Hematopoietic multipotent progenitor cell treated with erythropoietin and hydrocortisone succinate and interleukin-3 and kit ligand, for 8 days (in vitro differentiated cells): ENCODE measurements at regions not wholly inside any gene's neighbourhood (a gene's known extent, or its start where the extent isn't known, plus 50 kb on each side); places are given as distances from the start of the nearest gene placed in this dataset.
A peak's percentile ranks its signal among the peaks of the same experiment; 100 is the strongest.
"Not testable (repeated sequence)": the region's sequence is repeated elsewhere in the genome, so short reads cannot be mapped to it uniquely, and the experiment has no call there.

Experiments used
- DNase-seq: peaks from one replicate; pipeline ENCODE4 v3.0.0-alpha.2; 2015

DNA sequence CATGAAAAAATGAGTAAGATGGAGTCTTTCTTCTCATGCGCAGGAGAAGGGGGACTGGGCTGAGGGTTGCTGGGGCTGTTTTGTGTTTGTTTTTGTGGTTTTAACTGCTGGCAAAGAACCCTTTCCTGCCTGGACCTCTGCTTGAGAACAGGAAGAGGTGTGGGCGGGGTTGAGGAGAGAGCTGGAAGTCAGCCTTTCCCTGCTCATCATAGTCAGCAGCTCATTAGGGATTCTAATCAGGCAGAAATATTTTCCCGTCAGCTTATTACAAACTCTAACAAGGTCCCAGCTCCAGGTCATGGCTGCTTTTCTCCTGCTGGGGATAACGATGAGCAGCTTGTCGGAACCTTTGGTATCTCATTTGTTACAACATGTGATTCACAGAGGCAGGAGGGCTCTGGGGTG, 185.0 kb upstream of the NRXN3 start:
- DNase-seq = no peak

GRCh38 chr14:77986773-77987172, 183.4 kb upstream of the NRXN3 start:
- DNase-seq = no peak

DNA sequence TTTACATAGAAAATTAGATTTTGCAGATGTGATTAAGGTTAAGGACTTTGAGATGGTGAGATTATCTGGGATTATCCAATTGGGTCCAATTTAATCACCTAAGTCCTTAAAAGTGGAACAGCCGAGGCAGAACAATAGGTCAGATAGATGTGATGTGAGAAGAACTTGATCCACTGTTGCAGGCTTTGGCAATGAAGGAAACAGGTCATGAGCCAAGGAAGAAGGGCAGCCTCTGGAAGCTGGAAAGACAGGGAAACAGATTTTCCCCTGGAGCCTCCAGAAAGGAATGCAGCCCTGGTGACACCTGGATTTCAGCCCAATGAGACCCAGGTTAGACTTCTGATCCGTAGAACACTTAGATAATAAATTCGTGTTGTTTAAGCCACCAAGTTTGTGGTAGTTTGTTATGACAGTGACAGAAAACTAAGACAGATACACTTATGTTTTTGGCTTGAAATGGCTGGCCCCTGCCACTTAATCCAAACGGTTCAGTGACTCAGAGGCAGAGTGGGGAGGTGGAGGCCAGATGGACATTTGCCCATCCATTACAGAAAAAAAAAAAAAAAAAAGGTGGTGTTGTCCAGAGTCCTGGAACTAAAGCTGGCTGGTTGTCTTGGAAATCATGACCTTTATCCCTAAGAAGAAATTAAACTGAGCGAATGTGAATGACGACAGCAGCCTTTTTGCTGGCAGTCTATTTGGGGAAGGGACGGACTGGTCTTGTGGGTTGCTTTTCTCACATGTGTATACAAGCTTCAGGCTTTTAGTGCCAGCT, 181.9 kb upstream of the NRXN3 start:
- DNase-seq = no peak

GRCh38 chr14:77988970-77989369, 181.2 kb upstream of the NRXN3 start:
- DNase-seq = no peak

DNA sequence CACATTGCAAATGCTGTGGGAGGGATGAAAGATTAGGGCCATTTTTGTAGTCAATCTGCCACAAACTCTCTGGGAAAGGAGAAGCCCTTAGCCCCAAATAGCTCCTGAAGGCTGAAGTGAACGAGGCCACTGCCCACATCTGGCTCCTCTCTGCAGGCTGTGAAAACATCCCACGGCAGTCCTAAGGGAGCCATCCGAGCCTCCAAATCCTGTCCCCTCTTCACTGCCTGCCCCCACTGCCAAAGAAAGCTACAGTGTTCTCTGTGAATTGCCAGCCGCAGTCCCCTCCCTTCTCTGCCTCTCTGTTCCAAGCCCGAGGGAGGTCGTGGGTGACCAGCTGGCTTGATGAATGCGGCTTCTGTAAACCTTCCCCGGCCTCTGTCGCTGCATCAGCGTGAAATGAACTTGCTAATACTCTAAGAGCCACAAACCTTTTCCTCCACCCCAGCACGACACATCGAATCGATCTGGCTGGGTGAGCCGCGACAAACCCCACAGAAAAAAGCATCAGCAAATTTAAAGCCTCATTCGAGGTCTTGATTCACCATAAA, 180.7 kb upstream of the NRXN3 start:
- no peak for DNase-seq

DNA sequence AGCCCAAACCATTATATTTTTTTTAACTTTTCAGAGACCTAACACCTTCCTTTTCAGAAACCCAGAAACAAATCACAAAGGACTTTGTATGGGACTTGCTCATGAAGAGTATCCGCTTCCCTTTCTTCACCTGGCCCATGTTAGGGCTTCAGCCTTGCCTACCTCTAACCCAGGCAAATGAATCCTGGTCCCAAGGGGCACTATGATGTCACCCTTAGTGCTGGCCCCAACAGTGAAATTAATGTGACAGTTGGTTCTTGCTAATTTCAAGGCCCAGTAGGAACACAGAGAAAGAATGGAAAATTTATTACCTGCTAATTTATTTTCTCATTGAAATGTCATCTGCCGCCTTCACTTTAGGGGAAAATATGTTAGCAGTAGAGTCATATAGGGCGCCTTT, 179.8 kb upstream of the NRXN3 start:
- DNase-seq = no peak

DNA sequence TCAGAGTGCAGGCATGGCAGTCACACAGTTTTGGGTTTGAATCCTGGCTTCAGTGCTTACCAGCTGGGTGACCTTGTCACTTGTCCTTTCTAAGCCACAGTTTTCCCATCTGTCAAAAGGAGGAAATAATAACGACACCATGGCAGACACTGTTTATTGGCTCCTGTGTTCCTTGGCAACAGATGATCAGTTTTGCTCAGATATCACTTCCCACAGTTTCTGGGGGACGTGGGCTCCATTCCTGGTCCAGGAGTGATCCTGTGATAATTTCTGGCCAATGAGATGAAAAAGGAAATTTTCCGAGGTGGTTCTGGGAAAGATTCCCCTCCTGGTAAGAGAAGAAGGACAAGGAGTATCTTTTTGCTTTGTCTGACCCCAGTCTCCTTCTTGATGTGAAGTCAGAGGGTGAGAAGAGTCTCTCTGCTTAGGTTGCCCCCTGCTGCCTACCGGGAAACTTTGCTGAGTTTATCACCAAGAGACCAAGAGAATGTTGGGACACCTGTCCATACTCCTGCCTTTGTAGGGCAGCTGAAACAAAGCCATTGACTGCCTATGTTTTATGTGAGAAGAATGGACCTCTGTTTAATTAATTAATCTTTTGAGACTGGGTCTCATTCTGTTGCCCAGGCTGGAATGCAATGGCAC, 178.9 kb upstream of the NRXN3 start:
- DNase-seq = peak; percentile 58

- DNase-seq = peak; percentile 91
Observed at GRCh38 chr14:78005325-78005724, 164.8 kb upstream of the NRXN3 start.

DNA sequence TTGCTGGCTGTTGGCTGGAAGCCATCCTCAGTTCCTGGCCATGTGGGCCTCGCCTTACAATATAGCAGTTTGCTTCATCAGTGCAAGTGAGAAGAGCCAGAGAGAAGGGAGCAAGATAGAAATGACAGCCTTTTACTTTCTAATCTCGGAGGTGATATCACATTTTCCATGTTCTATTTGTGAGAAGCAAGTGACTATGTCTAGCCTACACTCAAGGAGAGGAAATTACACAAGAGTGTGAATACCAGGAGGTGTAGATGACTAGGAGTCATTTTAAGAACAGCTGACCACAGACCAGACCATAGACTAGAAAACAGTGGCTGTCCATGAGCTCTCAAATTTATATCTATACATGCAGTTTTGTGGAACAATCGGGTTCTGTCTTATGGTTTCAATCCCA, 163.0 kb upstream of the NRXN3 start:
- peak; percentile 22 for DNase-seq

- DNase-seq = no peak
Observed at GRCh38 chr14:78010688-78011087, 159.5 kb upstream of the NRXN3 start.

- not testable (repeated sequence) for DNase-seq
Observed at GRCh38 chr14:78013911-78014310, 156.3 kb upstream of the NRXN3 start.

- DNase-seq = no peak
Observed at GRCh38 chr14:78016532-78016931, 153.6 kb upstream of the NRXN3 start.

DNA sequence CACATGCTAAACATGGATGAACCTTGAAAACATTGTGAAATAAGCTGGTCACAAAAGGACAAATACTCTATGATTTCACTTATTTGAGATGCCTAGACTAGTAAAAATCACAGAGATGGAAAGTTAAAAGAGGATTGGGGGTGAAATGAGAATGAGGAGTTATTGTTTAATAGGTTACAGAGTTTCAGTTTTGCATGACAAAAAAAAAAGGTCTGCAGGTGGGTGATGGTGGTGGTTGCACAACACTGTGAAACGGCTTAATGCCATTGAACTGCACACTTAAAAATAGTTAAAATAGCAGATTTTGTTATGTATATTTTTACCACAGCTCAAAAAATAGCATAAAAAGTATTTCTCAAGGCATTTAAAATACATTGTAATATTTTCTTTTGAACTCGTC, 151.9 kb upstream of the NRXN3 start:
- DNase-seq = no peak

GRCh38 chr14:78022059-78022458, 148.1 kb upstream of the NRXN3 start:
- DNase-seq = peak; percentile 88

- no peak for DNase-seq
Observed at GRCh38 chr14:78023112-78023511, 147.1 kb upstream of the NRXN3 start.

- DNase-seq = no peak
Observed at GRCh38 chr14:78028471-78028870, 141.7 kb upstream of the NRXN3 start.

DNA sequence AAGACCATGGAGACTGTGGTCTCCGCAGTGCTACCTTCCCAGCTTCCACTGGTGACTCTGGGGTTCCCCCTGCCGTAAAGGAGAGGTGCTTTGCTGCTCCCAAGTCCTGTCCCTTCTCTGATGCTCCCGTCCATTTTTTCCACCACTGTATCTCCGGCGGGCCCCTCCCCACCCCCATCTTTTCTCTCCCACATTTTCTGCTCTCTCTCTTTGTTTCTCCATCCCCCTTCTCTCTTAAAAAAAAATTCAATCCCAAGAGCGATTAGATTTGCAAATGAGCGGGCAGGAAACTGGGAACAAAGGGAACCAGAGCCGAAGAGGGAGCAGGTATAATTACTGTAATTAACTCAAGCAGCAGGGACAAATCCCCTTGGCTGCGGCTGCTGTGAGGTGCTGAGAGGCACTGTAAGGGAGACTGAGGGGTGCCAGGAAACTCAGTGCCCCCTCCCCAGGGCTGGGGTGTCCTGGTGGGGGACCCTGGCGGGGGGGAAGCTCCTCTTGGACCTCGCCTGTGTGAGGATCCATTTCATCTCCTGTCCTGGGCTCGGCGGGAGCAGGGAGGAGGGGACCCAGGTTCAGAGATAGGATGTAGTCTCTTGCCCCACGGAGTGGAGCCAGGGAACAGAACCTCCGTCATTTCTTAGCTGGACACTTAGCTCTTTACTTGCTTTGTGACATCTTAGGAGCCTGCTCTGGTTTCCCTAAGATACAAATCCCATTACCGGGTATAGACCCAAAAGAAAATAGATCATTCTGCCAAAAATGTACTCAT, 140.4 kb upstream of the NRXN3 start:
- no peak for DNase-seq

DNA sequence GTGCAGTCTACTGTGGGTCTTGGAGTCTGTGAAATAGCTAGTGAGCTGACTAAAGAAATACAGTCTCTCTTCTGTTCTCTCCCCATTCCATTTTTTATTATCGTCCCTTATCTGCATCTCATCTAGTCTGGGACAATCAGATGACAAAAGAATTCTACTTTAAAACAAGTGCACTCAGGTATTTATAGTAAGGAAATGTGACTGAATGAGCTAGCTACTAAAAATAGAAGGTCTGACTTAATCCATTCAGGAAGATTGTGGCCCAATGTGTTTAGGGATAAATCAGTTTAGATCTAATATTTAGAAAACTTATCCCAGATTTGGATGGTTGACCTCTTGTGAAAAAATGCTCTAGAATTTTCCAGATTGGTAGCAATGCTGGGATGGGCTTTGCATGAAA, 126.8 kb upstream of the NRXN3 start:
- DNase-seq = no peak

DNA sequence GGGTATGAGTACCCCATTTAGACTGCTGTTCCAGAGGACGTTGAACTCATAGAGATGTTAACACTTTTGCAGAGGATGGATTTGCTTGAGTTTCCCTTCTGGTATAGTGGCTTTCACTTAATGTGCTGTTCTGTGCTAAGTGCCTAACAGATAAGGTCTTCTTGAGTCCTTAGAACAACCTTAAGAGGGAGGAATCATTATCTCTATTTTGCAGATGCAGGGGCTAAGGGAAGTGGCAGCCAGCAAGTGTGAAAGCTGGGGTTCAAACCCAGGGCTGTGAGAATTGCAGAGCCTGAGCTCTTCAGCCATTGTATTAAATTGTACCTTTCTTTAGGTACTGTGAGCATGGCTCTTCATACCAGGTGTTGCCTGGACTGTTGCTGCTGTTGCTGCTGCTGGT, 122.1 kb upstream of the NRXN3 start:
- DNase-seq = peak; percentile 87

- not testable (repeated sequence) for DNase-seq
Observed at GRCh38 chr14:78056890-78057289, 113.3 kb upstream of the NRXN3 start.

- DNase-seq = no peak
Observed at GRCh38 chr14:78070344-78070743, 99.8 kb upstream of the NRXN3 start.

GRCh38 chr14:78071016-78071549, 99.1 kb upstream of the NRXN3 start:
- DNase-seq = no peak

DNA sequence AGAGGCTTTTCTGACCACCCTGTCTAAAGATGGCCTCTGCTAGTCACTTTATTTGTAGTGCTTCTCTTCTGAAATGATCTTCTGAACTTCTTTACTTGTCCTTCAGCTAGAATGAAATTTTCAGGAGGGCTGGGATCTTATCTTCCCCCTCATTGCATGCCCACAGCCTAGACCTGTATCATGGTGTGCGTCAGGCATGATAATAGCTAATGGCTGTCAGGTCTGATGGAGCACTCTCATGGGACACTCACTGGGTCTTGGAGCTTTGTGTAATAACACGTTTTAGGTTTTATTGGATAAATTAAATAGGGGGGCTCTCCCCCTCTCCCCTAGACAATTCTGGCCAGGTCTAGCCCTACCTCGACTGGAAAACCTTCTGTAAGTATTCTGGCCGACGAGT, 97.1 kb upstream of the NRXN3 start:
- no peak for DNase-seq
